GM12801 (cell line): ENCODE measurements at regions not wholly inside any gene's neighbourhood (a gene's known extent, or its start where the extent isn't known, plus 50 kb on each side); places are given as distances from the start of the nearest gene placed in this dataset.

Source experiments
- CTCF ChIP-seq: IDR thresholded peaks from one replicate; pipeline ENCODE4 v1.5.1; 2011; ENCODE audit warnings: control low read depth; ENCODE audit not compliant: insufficient read length; ENCODE audit errors: extremely low read depth

DNA sequence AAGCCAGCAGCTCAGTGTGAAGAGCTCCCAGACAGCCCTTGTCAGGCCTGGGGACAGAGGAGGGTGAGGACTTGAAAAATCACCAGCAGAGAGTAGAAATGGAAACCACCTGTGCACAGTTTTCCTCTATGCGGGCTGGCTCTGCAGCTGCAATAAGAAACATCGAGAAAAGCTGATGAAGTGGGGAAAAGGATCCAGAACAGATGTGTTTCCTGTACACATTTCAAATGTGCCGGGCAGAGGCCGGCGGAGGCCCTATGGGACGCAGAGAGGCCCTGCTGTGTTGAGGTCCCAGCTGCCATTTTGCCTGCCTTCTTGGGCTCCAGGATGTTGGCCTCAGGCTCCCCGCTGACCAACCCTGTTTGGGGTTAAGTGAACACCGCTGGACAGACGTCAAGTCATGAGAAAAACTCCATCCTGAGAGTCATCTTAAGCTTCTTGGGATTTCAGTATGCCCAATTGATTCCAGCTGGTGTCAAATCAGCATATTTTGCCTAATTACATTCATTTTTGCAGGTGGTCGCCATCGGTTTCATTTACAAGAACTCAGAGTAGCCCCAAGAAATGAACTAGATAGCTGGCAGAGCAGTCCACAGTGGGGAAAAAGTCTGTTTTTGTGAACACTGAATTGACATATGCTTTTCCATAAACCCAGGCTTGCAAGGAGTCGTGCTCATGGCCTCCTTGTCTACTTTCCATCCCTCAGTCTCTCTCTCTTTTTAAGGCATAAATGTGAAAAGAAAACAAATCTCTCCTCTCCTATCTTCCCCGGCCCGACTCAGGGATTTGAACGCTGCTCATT, 150.4 kb upstream of the PHACTR3 start:
- TF ChIP-seq CTCF: no peak

GRCh38 chr20:59455402-59456341, 148.7 kb upstream of the PHACTR3 start:
- no peak for TF ChIP-seq CTCF

DNA sequence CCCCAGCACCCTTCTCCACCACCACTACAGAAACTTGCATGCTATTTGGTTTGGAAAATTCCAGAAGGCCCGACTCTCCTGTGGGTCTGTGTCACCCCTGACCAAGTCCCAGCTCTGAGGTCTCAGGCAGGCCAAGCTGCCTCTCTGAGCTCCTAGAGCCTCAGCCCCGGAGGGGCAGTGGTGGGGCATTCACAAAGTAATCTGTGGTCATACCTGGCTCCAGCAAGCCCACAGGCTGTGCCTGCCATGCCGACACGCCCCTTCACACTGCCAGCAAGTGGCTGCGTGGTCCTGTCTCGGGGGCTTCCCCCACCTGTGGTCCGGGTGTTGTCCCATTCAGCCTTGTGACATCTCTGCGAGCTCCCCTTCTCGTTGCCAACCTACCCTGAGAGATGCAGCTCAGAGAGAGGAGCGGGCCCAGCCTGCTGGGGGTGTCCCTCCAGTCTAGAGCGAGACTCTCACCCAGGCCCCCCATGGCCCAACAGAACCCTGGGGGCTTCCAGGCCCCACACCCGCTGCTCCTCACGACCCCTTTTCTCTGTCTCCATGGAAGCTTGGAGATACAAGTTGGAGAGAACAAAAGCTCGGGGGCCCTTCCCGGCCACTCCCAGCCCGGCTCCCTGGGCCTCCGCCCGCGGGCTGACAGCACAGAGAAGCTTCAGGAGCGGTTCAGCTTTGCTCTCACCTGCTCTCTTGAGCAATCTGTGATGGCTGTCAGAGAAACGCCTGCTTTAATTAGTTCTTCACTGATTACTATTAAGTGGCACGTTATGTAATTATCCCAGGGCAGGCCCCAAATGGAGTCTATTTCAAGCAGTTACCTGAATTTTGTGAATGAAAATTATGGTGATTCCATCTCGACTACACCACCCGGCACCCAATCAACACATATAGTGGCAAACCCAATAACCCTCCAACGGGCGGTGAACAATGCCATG, 147.7 kb upstream of the PHACTR3 start:
- no peak for TF ChIP-seq CTCF

DNA sequence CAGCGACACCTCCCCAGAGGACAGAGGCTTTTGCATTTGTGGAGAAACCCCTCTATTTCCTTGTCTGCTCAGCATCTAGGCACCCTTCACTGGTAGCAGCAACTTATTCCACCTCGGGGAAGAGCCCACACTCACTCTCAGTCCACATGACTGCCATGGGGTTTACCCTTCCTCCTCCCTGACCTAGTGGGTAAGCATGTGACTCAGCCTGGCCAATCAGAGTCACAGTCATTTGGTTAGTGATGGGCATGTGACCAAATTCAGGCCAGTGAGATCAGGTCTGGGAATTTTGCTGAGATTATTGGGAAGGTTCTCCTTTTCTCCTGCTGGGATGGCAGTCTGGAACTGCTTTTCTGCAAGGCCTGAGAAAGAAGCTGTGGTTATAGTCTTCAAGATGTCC, 145.7 kb upstream of the PHACTR3 start:
- TF ChIP-seq CTCF: no peak

- TF ChIP-seq CTCF: no peak
Measured at GRCh38 chr20:59459586-59459985, 144.8 kb upstream of the PHACTR3 start.

GRCh38 chr20:59460352-59460751, 144.0 kb upstream of the PHACTR3 start:
- TF ChIP-seq CTCF: no peak
